KBM-7 (cell line): ENCODE measurements at regions not wholly inside any gene's neighbourhood (a gene's known extent, or its start where the extent isn't known, plus 50 kb on each side); places are given as distances from the start of the nearest gene placed in this dataset.
"Not testable (repeated sequence)": the region's sequence is repeated elsewhere in the genome, so short reads cannot be mapped to it uniquely, and the experiment has no call there.

Experiments
- DNase-seq: peaks from one replicate; pipeline ENCODE4 v3.0.0-alpha.2; 2015
- in situ Hi-C: fragments of 300-500 bp; cut with MboI; formaldehyde crosslinking; loops from 2 replicates; pipeline ENCODE4 v1.14.3; 2020; ENCODE audit warnings: low sequenced_read_pairs, low pct_unique_long_range_greater_than_20kb, mixed read lengths

DNA sequence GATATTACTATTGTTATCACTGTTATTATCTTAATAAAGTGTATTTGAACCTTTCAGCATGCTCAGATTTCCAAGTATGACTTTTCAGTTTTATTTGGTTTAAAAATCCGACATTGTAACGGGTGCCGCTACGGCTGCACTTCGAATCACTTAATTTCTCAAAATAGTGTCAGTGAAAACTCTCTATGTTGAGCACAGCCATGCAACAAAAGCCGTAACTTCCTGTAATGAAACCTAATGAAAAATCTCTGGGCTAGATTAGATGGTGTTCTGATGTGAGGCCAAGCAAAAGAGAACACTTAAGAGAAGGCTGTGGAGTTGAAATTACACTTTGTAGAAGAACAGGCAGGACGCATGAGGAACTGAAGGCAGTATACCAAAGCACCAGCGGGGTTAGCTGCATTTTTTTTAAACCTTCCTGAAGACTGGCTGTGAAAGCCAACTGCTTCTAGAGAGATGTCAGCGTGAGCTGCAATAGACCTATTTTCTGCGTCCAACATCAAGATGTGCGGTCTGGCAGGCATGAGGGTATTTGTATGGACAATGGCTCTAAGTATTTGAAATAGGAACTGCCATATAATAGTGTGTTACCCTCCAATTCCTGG lies 1545.0 kb upstream of the GOT2 start:
- in situ Hi-C loops = no loop called here

DNA sequence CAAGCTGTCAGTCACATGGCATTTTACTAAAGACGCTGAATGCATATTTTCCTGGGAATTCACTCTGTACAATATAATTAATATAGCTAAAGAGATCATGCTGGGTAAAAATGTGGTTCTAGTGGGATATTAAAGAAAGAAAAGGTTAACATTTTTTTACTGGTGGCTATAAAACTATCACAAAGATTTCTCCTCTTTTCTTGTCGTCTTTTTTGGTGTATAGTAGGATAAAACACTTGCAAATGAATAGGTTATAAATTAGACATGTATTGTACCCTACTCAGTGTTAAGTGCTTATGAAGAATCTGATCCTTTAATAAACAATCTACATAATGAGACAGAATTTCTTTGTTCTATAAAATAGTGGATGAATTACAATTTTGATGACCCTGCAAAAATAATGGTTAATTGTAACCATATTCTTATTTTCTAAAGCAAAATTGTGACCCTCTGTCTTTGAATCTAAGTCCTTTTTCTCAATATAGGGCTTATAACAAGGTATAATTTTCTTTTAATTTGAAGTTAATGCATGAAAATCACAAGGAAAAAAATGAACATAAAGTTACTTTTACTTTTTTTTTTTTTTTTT lies 1540.4 kb upstream of the GOT2 start:
- no peak for DNase-seq
- in situ Hi-C loops = no loop called here

More for the DNA sequence above, 1545.0 kb upstream of the GOT2 start:
- DNase-seq = no peak

DNA sequence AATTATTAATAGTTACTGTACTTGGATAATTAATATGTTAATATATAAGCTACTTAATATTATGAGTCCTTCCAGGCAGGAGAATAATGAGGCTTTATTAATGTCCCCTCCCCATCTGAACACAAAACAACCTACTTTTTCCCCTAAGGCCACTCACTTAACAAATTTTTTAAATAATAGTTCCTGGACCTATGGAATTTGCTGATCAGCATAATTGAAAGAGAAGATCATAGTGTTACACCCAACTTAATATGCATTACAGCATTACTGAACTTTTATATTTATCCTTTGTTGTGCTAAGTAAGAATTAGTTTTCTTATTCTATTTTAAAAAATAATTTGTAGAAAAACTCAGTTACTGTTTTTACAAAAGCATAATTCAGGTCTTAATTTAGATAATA lies 1537.7 kb upstream of the GOT2 start:
- no peak for DNase-seq
- in situ Hi-C loops = no loop called here

DNA sequence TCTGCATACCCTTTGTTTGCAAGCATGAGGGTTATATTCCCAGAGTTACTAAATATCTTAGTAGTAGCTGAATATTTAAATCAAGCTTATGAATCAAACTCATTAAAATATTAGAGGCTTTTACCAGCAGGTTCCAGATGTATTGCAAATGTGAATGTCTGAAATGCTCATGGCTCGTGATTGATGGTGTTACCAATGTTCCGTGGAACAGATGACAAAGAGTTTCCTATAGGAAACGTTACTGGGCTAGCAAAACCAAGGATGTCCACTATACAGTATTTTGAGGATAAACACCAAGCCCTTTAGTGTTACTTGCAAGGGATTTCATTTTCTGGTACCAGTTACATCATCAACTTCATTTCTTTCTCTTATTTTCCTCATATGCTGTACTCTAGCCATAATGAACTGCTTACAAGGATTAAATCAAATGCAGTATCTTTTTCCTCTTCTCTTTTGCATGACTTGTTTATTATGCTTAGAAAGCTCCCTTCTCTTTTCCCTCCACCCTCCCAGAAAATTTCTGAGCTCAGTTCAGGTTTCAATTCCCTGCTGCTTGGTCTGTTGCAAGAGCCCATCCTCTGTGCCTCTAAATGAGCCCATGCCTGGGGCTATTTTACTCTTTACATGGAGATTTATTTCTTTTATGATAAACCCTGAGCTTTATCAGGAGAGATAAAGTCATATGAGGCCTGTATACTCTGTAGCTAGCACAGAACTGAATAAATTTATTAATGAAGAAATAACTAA lies 1537.1 kb upstream of the GOT2 start:
- no peak for DNase-seq
- in situ Hi-C loops = no loop called here

DNA sequence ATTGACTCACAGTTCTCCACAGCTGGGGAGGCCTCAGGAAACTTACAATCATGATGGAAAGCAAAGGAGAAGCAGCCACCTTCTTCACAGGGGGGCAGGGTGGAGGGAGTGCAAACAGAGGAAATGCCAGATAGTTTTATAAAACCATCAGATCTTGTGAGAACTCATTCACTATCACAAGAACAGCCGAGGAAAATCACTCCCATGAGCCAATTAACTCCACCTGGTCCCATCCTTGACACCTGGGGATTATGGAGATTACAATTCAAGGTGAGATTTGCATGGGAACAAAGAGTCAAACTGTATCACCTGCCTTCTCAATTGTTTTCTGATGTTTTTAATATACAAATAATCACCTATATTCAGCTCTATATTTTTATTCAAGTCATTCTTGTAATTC lies 1527.3 kb upstream of the GOT2 start:
- no peak for DNase-seq
- in situ Hi-C loops = no loop called here

DNA sequence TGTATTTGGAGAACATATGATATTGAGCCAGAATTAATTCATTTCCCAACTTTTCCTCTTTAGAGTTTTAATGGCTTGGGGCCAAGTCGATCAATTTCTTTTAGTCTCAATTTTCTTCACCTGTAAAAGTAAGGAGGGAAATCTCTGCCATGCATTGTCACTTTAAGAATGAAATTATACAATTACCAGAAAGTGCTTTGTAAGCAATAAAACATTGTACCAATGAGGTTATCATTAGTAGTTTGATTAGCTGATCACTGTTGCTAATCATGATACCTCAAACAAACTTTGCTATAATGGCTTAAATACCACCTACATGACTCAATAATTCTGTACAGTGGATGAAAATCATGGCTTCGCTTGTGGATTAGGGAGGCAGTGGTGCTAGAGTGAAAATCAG lies 1525.8 kb upstream of the GOT2 start:
- in situ Hi-C loops = no loop called here
- no peak for DNase-seq

DNA sequence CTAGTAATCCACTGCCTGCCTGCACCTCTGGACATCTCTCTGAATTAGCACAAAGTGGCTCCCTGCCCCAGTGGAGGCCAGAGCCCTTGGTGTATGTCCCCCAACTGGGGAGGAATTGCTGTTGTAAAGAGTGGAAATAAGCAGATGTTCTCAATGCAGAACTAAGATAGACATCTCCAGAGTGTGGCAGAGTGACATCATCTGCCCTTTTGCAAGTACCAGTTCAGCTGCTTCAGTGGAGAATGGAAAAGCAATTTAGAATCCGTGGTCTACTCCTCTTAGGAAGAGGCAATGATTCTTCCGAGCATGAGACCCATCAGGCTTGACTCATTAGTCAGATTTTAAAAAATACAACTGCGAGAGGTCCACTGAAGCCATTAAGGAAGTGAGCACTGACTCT lies 1512.0 kb upstream of the GOT2 start:
- no peak for DNase-seq
- in situ Hi-C loops = no loop called here

DNA sequence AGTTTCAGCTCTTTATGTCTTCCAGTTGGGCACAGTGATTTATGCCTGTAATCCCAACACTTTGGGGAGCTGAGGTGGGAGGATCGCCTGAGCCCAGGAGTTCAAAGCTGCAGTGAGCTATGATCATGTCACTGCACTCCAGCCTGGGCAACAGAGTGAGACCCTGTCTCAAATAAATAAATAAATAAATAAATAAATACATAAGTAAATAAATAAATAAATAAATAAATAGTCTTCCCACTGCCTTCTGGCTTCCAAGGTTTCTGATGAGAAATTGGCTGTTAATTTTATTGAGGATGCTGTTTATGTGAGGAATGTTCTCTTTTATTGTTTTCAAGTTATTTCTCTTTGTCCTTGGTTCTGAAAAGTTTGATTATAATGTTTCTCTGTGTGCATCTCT lies 1507.6 kb upstream of the GOT2 start:
- in situ Hi-C loops = no loop called here
- no peak for DNase-seq

DNA sequence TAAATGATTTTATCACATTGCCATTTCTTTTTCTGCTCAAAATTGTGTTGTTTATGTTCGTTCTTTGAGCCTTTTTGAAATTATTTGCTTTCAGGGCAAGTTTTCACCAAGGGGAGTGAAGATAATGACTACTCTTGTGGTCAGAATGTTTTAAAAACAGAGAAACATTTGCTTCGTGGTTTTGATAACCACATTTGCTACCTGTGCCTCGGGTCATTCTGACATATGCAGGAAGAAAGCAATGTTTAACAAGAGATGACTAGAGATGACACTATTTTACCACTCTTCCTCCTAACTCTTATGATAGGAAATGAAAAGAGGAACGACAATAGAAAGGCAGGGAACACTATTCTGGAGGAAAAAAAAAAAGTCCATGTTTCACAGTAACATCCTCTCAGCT lies 1496.5 kb upstream of the GOT2 start:
- peak; percentile 59 for DNase-seq
- in situ Hi-C loops = no loop called here

DNA sequence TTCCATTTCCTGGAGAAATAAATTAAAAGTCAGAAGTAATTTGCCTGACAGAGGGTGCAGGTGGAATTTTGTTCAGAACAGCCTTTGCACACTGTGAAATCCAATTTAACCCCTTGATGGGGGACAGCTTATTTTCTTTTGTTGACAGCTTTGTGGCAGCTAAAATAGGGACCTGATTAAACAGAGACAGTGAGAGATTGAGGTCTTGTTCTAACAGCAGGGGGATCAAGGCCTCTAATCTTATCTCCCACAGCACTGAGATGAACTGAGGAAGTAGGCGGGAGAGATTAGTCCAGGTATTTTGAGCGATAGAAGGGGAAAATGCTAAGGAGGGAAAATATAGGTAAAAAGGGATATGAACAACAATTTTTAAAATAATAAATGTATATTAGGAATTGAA lies 1491.4 kb upstream of the GOT2 start:
- in situ Hi-C loops = no loop called here
- no peak for DNase-seq

DNA sequence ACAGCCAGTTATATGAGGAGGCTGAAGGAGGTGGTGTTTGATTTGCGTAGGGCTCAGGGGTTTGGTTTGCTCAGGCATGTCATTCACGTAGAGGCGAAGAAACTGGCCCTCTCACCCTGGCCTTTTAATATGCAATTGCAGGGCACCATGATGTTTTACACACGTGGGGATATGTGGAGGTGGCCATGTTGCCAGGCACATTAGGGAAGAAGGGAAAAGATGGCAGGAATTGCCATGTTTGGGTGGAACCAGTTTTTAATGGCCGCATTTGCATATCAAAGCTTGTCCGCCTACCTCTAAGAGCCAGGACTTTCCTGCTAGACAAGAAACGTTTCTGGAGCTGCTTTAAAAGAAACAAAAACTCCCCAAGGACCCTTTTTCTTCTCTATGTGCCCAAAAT lies 1483.7 kb upstream of the GOT2 start:
- DNase-seq = no peak
- in situ Hi-C loops = no loop called here

DNA sequence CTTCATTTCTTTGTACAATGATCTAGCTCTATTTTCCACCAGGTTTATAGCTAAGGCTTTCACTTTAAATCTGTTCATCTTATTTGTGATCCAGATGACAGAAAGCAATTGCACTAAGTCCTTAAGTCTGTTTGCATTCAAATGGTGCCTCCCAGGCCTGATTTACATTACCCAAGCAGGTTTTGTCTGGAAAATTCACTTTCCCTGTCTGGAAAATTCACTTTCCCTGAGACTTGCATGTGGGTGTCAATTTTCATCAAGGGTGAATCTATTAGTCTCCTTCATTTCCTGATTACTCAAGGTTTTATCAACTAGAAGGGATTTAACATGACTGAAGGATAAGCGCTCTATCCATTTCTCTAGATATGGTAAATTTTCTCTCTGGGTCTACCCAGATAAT lies 1480.2 kb upstream of the GOT2 start:
- in situ Hi-C loops = no loop called here

DNA sequence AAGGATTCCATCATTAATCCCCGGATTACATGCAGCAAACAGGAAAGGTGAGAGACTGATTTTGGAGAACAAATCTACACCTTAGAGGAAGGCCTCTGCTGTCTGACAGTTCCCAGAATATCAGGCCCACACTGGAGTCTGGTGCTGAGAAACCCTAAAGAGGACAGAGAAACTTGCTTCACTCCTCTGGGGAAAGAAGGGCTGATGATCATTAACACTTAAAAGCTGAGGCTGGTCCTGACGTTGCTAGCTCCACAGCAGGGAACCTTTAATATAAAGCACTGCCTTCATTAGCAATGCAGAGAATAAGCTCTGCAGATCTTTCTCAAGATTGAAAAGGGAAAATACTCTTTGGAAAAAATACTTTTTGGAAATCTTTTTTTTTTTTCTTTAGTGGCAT lies 1472.4 kb upstream of the GOT2 start:
- DNase-seq = no peak
- in situ Hi-C loops = no loop called here

More for the DNA sequence above, 1480.2 kb upstream of the GOT2 start:
- no peak for DNase-seq

DNA sequence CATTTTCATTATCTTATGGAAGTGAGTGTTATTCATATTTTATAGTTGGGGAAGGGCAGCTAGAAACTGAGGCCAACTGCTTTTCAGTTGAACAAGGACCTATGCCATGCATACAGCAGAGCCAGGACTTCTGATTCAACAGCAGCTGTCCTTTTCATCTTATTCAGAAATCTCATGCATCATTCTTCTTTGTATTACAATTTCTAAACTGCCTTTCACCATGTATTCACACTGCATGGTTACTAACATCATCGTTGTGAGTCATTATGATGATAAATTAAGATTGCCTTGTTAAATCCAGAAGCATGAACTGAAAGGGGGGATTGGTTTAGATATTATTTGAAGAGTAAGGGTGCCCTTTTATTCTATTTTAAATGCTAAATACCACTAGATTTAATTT lies 1470.1 kb upstream of the GOT2 start:
- no peak for DNase-seq
- in situ Hi-C loops = no loop called here

DNA sequence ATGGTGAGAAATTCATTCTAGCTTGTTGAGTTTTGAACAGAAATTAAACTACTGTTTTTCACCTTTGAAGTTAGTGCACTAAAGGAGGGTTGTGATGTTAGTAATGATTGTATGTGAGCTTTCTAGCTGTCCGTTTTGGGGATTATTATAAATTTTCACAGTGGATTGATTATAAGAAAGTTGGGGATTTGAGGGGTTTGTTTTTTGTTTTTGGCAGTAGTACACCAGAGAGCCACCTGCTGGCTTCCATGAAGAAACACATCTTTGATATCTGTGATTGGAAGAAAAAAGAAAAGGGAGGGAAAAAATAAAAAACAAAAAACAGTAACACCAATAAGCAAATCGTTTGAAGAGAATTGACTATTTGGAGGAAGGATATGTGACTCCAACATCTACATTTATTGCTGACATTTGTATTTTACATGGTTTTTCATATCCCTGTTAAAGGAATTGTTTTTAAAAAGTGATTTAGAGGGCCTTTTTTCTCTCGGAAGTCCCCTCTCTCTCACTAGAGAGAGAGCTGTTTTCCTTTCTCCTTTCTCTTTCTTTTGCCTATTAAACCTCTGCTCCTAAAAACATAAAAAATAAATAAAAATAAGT lies 1469.5 kb upstream of the GOT2 start:
- DNase-seq = peak; percentile 21
- in situ Hi-C loops = no loop called here

DNA sequence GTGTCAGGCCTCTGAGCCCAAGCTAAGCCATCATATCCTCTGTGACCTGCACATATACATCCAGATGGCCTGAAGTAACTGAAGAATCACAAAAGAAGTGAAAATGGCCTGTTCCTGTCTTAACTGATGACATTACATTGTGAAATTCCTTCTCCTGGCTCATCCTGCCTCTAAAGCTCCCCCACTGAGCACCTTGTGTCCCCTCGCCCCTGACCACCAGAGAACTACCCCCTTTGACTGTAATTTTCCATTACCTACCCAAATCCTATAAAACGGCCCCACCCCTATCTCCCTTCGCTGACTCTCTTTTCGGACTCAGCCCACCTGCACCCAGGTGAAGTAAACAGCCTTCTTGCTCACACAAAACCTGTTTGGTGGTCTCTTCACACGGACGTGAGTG lies 1466.6 kb upstream of the GOT2 start:
- DNase-seq, in situ Hi-C loops: not testable (repeated sequence)

DNA sequence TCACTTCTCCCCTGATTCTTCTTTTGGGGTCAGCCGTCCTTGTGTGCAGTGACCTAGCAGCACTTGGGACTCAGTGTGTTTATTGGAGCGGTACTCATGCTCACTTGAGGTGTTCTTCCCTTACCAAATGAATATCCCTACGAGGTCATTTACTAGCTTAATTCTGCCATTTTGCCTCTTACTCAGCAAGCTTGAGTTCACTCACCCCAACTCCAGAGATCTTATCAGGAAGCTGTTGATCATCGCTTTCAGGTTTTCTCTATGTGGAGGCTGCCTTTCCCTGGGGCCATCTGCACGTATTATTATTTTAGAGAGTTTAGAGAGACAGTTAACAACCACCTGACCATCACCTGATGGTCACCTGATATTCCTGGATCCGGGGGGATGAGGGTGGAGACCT lies 1466.0 kb upstream of the GOT2 start:
- in situ Hi-C loops = no loop called here
- DNase-seq = no peak

DNA sequence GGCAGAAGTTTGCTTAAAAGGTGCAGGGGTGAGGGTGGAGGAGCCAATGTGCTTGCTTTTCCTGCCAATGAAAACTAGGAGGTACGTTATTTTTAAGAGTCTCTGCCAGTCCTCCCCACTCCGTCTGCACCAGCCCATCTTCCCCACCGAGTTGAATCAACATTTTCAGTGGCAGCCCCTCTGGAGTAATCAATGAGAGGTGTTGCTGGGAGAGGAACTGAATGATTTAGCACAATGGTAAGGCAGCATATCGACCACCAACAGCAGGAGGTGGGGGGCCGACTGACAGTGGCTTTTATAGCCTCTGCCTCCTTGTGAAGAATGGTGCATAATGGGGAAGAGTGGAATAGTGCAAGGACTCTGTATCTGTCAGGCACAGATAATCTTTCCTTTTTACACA lies 1465.0 kb upstream of the GOT2 start:
- in situ Hi-C loops = no loop called here
- no peak for DNase-seq

DNA sequence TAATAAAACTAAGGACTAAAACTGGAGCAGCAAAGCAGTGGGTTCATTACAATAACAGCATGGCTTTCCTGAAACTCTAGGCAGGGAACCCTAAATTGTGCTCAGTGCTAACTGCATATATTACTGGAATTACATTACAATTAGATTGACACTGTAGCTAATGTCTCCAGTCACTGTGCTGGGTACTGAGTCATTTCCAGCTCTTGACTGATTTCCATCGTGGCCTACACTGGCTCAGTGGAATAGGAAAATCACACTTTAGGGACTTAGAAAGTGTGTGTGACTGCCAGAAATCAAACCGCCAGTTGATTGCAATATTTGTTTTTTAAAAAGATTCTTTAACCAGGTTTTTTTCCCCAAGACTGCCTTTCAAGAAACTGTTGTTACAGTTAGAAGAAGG lies 1447.4 kb upstream of the GOT2 start:
- in situ Hi-C loops = no loop called here
- no peak for DNase-seq

DNA sequence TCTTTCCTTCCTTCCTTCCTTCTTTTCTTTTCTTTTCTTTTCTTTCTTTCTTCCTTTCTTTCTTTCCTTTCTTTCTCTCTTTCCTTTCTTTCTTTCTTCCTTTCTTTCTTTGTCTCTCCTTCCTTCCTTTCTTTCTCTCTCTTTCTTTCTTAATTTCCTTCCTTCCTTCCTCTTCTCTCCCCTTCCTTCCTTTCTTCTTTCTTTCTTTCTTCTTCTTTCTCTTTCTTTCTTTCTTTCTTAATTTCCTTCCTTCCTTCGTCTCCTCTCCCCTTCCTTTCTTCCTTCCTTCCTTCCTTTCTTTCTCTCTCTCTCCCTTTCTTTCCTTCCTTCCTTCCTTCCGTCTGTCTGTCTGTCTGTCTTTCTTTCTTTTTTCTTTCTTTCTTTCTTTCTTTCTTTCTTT lies 1446.5 kb upstream of the GOT2 start:
- DNase-seq = no peak
- in situ Hi-C loops = no loop called here
